ENCODE measurements at regions not wholly inside any gene's neighbourhood (a gene's known extent, or its start where the extent isn't known, plus 50 kb on each side); places are given as distances from the start of the nearest gene placed in this dataset.
"Not testable (repeated sequence)": the region's sequence is repeated elsewhere in the genome, so short reads cannot be mapped to it uniquely, and the experiment has no call there.

- DNase-seq (ENCODE audit: low spot score) = no peak
Measured at GRCh38 chr22:25489947-25490346, 74.5 kb upstream of the GRK3 start.

- DNase-seq (ENCODE audit: low spot score) = no peak
Measured at GRCh38 chr22:25490896-25491295, 73.6 kb upstream of the GRK3 start.

DNA sequence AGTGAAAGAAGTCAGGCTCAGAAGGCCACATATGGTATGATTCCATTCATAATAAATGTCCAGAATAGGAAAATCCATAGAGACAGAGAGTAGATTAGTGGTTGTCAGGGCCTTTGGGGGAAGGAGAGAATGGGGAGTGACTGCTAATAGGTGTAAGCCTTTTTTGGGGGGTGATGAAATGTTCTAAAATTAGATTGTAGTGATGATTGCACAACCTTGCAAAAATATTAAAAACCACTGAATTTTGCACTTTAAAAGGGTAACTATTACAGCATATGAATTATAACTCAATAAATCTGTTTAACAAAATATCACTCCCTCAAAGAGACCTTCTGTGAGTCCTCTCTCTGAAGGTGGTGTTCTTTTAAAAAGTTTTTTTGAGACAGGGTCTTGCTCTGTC lies 72.3 kb upstream of the GRK3 start:
- no peak for DNase-seq (ENCODE audit: low spot score)

GRCh38 chr22:25492841-25493734 lies 71.4 kb upstream of the GRK3 start:
- no peak for DNase-seq (ENCODE audit: low spot score)

- DNase-seq (ENCODE audit: low spot score) = no peak
Measured at GRCh38 chr22:25493794-25494193, 70.7 kb upstream of the GRK3 start.

GRCh38 chr22:25494774-25495173 lies 69.7 kb upstream of the GRK3 start:
- no peak for DNase-seq (ENCODE audit: low spot score)

GRCh38 chr22:25495285-25495684 lies 69.2 kb upstream of the GRK3 start:
- DNase-seq (ENCODE audit: low spot score) = no peak

DNA sequence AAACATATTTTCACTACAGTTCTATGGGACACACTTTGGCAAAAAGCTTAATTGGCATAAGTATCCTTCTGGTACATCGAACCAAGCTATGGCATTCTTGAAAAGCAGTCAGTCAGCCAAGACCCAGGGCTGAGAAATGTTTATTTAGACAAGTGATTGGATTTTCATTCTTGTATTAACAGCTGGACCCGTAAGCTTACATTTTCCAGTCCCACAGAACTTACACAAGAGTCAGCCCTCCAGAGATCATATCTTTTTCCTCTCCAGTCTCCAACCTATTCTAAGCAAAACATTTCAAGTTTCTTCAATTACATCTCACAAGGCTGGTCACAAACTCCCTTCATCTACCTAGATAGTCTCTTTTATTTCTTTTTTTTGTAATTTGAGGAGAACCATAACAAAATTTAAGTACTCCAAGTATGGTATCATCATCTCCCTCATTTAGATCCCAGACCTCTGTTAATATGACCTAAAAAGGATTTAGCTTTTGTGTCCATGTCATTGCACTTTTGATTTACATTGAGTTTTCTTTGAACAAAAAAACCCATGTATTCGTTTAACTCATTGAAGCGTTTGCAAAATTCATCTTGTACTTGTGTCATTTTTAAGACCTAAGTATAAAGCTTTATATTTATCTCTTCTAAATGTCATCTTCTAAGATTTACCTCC lies 67.9 kb upstream of the GRK3 start:
- no peak for DNase-seq (ENCODE audit: low spot score)

DNA sequence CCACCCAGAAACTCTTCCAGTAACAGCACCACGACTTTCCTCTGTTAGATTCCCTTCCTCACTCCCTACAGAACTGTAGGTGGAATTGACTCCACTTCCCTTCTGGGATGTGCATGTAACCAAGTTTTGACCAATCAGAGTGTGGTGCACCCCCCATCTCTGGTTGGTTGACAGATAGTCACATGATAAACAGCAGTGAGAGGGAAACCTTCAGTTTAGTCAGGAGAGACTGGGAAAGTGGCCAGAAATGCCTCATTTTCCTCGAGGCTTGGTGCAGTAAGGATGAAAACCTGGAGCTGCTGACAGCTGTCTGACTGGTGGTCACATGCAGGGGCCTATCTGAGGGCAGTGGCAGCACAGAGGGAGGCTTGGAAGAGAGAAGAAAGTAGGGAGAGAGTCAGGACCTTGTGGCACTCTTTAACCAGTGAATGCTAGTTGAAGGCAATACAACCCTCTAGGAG lies 67.3 kb upstream of the GRK3 start:
- DNase-seq (ENCODE audit: low spot score) = peak; percentile 50

- DNase-seq (ENCODE audit: low spot score) = no peak
Measured at GRCh38 chr22:25497716-25498115, 66.8 kb upstream of the GRK3 start.

DNA sequence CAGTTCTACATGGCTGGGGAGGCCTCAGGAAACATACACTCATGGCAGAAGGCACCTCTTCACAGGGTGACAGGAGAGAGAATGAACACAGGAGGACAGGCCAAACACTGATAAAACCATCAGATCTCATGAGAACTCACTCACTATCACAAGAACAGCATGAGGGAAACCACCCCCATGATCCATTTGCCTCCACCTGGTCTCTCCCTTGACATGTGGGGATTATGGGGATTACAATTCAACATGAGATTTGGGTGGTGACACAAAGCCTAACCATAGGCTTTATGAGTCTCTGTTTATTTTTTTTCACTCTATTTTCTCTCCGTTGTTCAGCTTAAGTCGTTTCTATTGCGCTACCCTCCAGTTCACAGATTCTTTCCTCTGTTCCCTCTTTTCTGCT lies 63.8 kb upstream of the GRK3 start:
- DNase-seq (ENCODE audit: low spot score) = not testable (repeated sequence)

DNA sequence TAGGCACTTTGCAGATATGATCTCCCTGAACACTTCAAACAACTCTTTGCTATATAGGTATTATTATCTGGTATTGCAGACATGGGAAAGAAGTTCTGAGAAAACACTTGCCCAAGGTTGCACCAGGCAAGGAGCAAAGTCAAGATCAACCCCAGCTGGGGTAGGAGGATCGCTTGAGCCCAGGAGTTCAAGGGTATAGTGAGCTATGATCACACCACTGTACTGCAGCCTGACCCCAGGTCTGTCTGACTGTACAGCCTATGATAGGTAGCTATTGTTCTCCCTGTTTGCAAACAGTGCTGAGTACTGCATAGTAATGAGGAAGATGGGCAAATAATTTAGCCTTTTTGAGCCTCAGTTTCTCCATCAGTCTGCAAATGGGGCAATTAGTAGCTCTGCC lies 60.5 kb upstream of the GRK3 start:
- not testable (repeated sequence) for DNase-seq (ENCODE audit: low spot score)

- no peak for DNase-seq (ENCODE audit: low spot score)
Measured at GRCh38 chr22:25508161-25508560, 56.3 kb upstream of the GRK3 start.

GRCh38 chr22:25508761-25509321 lies 55.6 kb upstream of the GRK3 start:
- DNase-seq (ENCODE audit: low spot score) = no peak

- no peak for DNase-seq (ENCODE audit: low spot score)
Measured at GRCh38 chr22:25509374-25509791, 55.1 kb upstream of the GRK3 start.

GRCh38 chr22:25510876-25511275 lies 53.6 kb upstream of the GRK3 start:
- no peak for DNase-seq (ENCODE audit: low spot score)

DNA sequence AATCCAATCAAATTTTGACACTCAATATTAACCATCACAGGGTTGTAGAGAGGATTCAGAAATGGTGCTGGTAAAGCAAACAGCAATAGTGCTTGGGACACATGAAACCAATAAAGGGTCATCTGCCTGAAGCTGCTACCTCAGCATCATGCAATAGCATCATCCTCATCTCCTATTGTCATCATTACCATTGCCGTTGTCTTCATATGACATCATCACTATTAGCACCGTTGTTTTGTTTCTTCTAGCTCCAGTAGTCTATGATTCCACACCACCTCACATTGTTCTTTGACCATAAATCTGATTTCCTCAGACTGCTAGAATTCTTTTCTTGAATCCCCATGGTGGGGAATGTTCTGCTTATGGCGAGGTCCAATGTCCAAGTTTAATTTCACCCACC lies 52.8 kb upstream of the GRK3 start:
- DNase-seq (ENCODE audit: low spot score) = no peak

DNA sequence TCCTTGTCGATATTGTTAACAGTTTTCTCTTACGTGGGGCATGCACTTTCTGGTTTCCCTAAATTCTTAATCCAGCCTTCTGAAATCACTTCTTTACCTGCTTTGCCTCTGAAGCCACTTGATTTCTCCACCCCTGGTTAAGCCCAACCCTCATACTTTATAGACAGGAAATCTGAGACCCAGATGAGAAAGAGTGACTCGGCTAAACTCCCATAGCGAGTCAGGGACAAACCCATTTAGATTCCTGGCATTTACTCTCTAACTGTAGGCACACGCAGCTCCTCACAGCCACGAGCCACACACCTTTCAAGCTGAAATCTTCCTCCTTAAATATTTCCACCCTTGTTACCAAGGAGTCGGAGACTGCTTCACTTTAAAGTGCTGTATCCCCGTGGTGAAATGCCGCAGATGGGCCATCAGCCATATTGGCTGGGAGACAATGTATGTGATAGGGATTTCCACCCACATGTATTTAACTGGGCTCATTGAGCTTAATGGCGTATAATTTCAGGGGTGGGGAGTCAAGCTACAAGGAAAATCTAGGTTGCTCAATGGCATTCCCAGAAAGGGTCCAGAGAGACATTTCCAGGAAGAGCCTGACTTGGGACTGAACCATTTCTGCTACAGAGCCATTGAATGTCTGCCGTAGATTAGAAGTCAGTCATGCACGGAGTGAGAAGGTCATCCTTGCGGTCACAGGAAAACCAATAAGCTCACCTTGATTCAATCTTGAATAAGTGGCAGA lies 49.9 kb upstream of the GRK3 start:
- no peak for DNase-seq (ENCODE audit: low spot score)
